ENCODE measurements at regions not wholly inside any gene's neighbourhood (a gene's known extent, or its start where the extent isn't known, plus 50 kb on each side); places are given as distances from the start of the nearest gene placed in this dataset.

DNA sequence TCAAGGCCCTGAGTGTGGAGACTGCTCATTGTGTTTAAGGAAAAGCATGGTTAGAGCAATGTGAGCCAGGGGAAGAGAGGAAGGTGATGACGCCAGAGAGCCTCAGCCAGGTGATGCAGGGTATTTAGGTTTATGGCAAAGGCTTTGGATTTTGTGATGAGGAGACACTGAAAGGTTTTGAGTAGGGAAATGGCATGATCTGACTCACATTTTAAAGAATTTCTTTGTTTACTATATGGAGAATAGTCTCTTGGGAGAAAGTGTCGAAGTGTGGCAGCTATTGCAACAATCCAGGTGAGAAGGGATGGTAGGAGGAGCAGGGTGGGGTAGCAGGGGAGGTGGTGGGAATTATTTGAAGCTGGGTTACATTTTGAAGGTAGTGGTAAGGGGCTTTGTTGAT lies 293.4 kb upstream of the IGFBP7 start:
- TF ChIP-seq POLR2A (IDR thresholded peaks at IDR 0.05) (no peak), EP300 (IDR thresholded peaks at IDR 0.05) (no peak)
- TF ChIP-seq, protein P1, sequence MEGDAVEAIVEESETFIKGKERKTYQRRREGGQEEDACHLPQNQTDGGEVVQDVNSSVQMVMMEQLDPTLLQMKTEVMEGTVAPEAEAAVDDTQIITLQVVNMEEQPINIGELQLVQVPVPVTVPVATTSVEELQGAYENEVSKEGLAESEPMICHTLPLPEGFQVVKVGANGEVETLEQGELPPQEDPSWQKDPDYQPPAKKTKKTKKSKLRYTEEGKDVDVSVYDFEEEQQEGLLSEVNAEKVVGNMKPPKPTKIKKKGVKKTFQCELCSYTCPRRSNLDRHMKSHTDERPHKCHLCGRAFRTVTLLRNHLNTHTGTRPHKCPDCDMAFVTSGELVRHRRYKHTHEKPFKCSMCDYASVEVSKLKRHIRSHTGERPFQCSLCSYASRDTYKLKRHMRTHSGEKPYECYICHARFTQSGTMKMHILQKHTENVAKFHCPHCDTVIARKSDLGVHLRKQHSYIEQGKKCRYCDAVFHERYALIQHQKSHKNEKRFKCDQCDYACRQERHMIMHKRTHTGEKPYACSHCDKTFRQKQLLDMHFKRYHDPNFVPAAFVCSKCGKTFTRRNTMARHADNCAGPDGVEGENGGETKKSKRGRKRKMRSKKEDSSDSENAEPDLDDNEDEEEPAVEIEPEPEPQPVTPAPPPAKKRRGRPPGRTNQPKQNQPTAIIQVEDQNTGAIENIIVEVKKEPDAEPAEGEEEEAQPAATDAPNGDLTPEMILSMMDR (IDR thresholded peaks at IDR 0.05): no peak
